Ishikawa (cell line): ENCODE measurements at regions not wholly inside any gene's neighbourhood (a gene's known extent, or its start where the extent isn't known, plus 50 kb on each side); places are given as distances from the start of the nearest gene placed in this dataset.

Experiments used
- CEBPB ChIP-seq: IDR thresholded peaks from 2 replicates; pipeline ENCODE4 v1.6.1; 2012
- CREB1 ChIP-seq: IDR thresholded peaks from 2 replicates; pipeline ENCODE4 v1.6.1; 2012; ENCODE audit warnings: low read depth
- EGR1 ChIP-seq: IDR thresholded peaks from 2 replicates; pipeline ENCODE4 v1.6.1; 2012
- EP300 ChIP-seq: IDR thresholded peaks from 2 replicates; pipeline ENCODE4 v1.6.1; 2012; ENCODE audit warnings: borderline replicate concordance
- MAX ChIP-seq: IDR thresholded peaks from 2 replicates; pipeline ENCODE4 v1.6.1; 2012
- NFIC ChIP-seq: IDR thresholded peaks from 2 replicates; pipeline ENCODE4 v1.6.1; 2012
- RAD21 ChIP-seq: IDR thresholded peaks from 2 replicates; pipeline ENCODE4 v1.6.1; 2012; ENCODE audit warnings: low read depth
- REST ChIP-seq: IDR thresholded peaks from 2 replicates; pipeline ENCODE4 v1.6.1; 2012; ENCODE audit warnings: low read depth, mild to moderate bottlenecking
- TAF1 ChIP-seq: IDR thresholded peaks from 2 replicates; pipeline ENCODE4 v1.6.1; 2012; ENCODE audit warnings: low read depth, mild to moderate bottlenecking
- TCF12 ChIP-seq: IDR thresholded peaks from 2 replicates; pipeline ENCODE4 v1.6.1; 2012; ENCODE audit warnings: low read depth
- TEAD4 ChIP-seq: IDR thresholded peaks from 2 replicates; pipeline ENCODE4 v1.6.1; 2012
- USF1 ChIP-seq: IDR thresholded peaks from 2 replicates; pipeline ENCODE4 v1.6.1; 2012
- YY1 ChIP-seq: IDR thresholded peaks from 2 replicates; pipeline ENCODE4 v1.6.1; 2012; ENCODE audit warnings: low read depth
- ZBTB7A ChIP-seq: IDR thresholded peaks from 2 replicates; pipeline ENCODE4 v1.6.1; 2012; ENCODE audit warnings: low read depth

GRCh38 chr1:220473440-220473839 is 54.5 kb upstream of the MARK1 start:
- TF ChIP-seq CEBPB = no peak
- TF ChIP-seq RAD21 = no peak
- no peak for TF ChIP-seq CREB1
- no peak for TF ChIP-seq MAX
- TF ChIP-seq TEAD4 = no peak
- TF ChIP-seq REST = no peak
- no peak for TF ChIP-seq EGR1
- TF ChIP-seq YY1 = no peak
- no peak for TF ChIP-seq USF1
- TF ChIP-seq ZBTB7A = no peak
- no peak for TF ChIP-seq EP300
- TF ChIP-seq NFIC = no peak
- no peak for TF ChIP-seq TAF1
- TF ChIP-seq TCF12 = no peak
